GM10248 (cell line): ENCODE measurements at regions not wholly inside any gene's neighbourhood (a gene's known extent, or its start where the extent isn't known, plus 50 kb on each side); places are given as distances from the start of the nearest gene placed in this dataset.
"Not testable (repeated sequence)": the region's sequence is repeated elsewhere in the genome, so short reads cannot be mapped to it uniquely, and the experiment has no call there.

Source experiments
- CTCF ChIA-PET: fragments of 300-600 bp; sonication (Branson Sonifier 250); formaldehyde crosslinking; extraction: SDS; loops from one replicate; lab custom pipeline; 2021; ENCODE audit warnings: antibody characterized with exemption; lab: Yijun Ruan, JAX
- POLR2A ChIA-PET: fragments of 350-650 bp; sonication (Branson Sonifier 250); formaldehyde crosslinking; extraction: SDS; loops from one replicate; lab custom pipeline; 2020; ENCODE audit warnings: antibody characterized with exemption; lab: Yijun Ruan, JAX
- DNase-seq: peaks from one replicate; pipeline ENCODE4 v3.0.0; 2012; ENCODE audit errors: extremely low spot score
- CTCF ChIP-seq: IDR thresholded peaks from 2 replicates; pipeline ENCODE4 v1.5.1; 2012; ENCODE audit warnings: mild to moderate bottlenecking, low read depth; ENCODE audit errors: extremely low read depth, missing control alignments, control extremely low read depth

DNA sequence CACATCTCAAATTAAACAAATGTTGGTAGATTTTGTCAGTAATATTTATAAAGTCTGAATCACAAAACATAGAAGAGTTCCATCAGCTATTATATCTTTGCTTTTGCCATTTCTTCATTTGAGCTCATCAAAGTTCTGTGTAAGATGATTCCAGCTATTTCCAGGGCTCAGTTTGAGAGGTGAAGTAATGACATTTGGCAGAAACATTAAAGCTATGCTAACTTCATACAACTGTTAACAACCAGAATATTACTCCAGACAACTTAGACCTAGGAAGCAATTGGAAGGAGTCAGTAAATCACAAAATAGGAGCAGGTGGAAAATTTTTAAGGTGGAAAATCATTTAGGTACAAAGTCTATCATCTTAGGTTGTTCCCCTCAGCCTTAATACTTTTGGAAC lies 76.2 kb upstream of the CSNK1A1L start:
- ChIA-PET POLR2A (no interaction called here), CTCF (interaction anchor here (1.1 kb wide), 1 partner anchor 10 kb away, joined by 3 read pairs; no protein-coding TSS in a partner anchor)
- no peak for DNase-seq
- TF ChIP-seq CTCF: no peak

DNA sequence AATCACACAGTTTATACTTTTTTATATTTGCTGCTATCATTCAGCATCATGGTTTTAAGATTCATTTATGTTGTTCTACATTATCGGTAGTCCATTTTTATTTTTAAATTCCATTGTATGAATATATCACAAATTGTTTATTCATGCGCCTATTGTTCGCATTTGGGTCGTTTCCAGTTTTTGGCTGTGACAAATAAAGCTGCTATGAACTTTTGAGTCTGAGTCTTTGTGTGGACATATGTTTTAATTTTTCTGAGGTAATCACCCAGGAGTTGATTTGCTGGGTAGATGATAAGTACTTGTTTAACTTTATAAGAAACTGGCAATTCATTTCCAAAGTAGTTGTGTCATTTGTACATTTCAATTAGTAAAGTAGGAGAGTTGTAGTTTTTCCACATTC lies 74.2 kb upstream of the CSNK1A1L start:
- CTCF ChIA-PET: no interaction called here
- TF ChIP-seq CTCF: no peak
- POLR2A ChIA-PET: no interaction called here

GRCh38 chr13:37177125-37177524 lies 71.7 kb upstream of the CSNK1A1L start:
- TF ChIP-seq CTCF: no peak
- ChIA-PET POLR2A (no interaction called here), CTCF (no interaction called here)
- DNase-seq: no peak

More for the DNA sequence above, 74.2 kb upstream of the CSNK1A1L start:
- no peak for DNase-seq

GRCh38 chr13:37175996-37176395 lies 70.5 kb upstream of the CSNK1A1L start:
- no peak for DNase-seq
- CTCF ChIA-PET: interaction anchor here (0.9 to 1.9 kb wide), 3 partner anchors 13 to 21 kb away, joined by 3 to 4 read pairs (median 4); no protein-coding TSS in a partner anchor
- POLR2A ChIA-PET: no interaction called here
- no peak for TF ChIP-seq CTCF

DNA sequence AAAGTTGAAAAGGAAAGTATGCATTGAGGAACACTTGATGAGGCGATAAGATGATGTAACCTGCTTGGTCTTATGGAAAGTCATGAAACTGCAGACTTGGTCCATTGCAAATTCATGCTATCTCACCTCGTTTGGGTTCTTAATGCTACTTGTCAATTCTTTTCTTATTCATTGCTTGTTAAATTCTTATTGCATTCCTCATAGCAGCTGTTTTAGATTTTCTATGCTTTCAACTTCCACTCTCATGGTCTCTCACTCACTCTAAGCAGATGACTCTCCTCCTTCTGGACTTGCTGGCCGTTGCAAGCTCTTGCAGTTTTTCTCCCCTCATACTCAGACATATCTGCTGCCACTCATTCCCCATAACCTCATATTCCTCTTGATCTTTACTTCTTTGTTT lies 67.8 kb upstream of the CSNK1A1L start:
- DNase-seq: no peak
- TF ChIP-seq CTCF: no peak
- POLR2A ChIA-PET: no interaction called here
- CTCF ChIA-PET: no interaction called here

GRCh38 chr13:37172226-37172625 lies 66.8 kb upstream of the CSNK1A1L start:
- DNase-seq, POLR2A ChIA-PET: not testable (repeated sequence)
- CTCF ChIA-PET: interaction anchor here (1.6 kb wide), 1 partner anchor 9 kb away, joined by 3 read pairs; no protein-coding TSS in a partner anchor

GRCh38 chr13:37168926-37169325 lies 63.5 kb upstream of the CSNK1A1L start:
- CTCF ChIA-PET: no interaction called here
- POLR2A ChIA-PET: no interaction called here
- TF ChIP-seq CTCF: no peak

More at GRCh38 chr13:37168926-37169325, 63.5 kb upstream of the CSNK1A1L start:
- DNase-seq: no peak
